ENCODE measurements at regions not wholly inside any gene's neighbourhood (a gene's known extent, or its start where the extent isn't known, plus 50 kb on each side); places are given as distances from the start of the nearest gene placed in this dataset.
A peak's percentile ranks its signal among the peaks of the same experiment; 100 is the strongest.

- no peak overlapping the region for H3K27ac ChIP-seq
- H3K4me3 ChIP-seq, result no peak overlapping the region
- ATAC-seq (replicated peaks in 6 of 8), result no peak
- peaks cover 0 to 6% of the 10 kb centered on the region in 2 donors for H3K4me1 ChIP-seq (replicated peaks in 1 of 2)
- in situ Hi-C loops (cut with MboI; ENCODE audit: low pct_unique_long_range_greater_than_20kb in 2 of 9, low sequenced_read_pairs in 9 of 9, unreplicated experiment in 9 of 9), result no loop called here
- 0 to 83% (median 56%) methylated on average over 1 to 2 of the region's 2 CpGs; no CpG with 5 or more reads in 1 of the 10 experiments for WGBS, 10 experiments
Measured at GRCh38 chr9:8133606-8134005, 334.0 kb upstream of the DMAC1 start.

GRCh38 chr9:8115570-8115969, 316.0 kb upstream of the DMAC1 start:
- ATAC-seq (replicated peaks in 6 of 8), result no peak
- WGBS, 10 experiments, result 0 to 100% (median 36%) methylated on average over 1 of the region's 1 CpG; no CpG with 5 or more reads in 4 of the 10 experiments
- in situ Hi-C loops (cut with MboI; ENCODE audit: low pct_unique_long_range_greater_than_20kb in 2 of 9, low sequenced_read_pairs in 9 of 9, unreplicated experiment in 9 of 9), result no loop called here
- Histone ChIP-seq H3K4me3 (no peak overlapping the region), H3K27ac (no peak overlapping the region), H3K4me1 (replicated peaks in 1 of 2) (no peaks in the 10 kb centered on the region)

- in situ Hi-C loops (cut with MboI; ENCODE audit: low pct_unique_long_range_greater_than_20kb in 2 of 9, low sequenced_read_pairs in 9 of 9, unreplicated experiment in 9 of 9), result no loop called here
- WGBS, 10 experiments, result 0 to 82% (median 35%) methylated on average over 1 of the region's 1 CpG; no CpG with 5 or more reads in 4 of the 10 experiments
- Histone ChIP-seq H3K27ac (no peak overlapping the region), H3K4me1 (replicated peaks in 1 of 2) (no peaks in the 10 kb centered on the region), H3K4me3 (no peak overlapping the region)
- ATAC-seq (replicated peaks in 6 of 8), result no peak
Measured at GRCh38 chr9:8114826-8115225, 315.2 kb upstream of the DMAC1 start.

- no peak overlapping the region for H3K27ac ChIP-seq
- 0 to 100% (median 43%) methylated on average over 1 of the region's 1 CpG; no CpG with 5 or more reads in 2 of the 10 experiments for WGBS, 10 experiments
- peaks cover 0 to 4% of the 10 kb centered on the region in 2 donors for H3K4me1 ChIP-seq (replicated peaks in 1 of 2)
- H3K4me3 ChIP-seq, result no peak overlapping the region
- in situ Hi-C loops (cut with MboI; ENCODE audit: low pct_unique_long_range_greater_than_20kb in 2 of 9, low sequenced_read_pairs in 9 of 9, unreplicated experiment in 9 of 9), result no loop called here
- ATAC-seq (replicated peaks in 6 of 8), result no peak
Measured at GRCh38 chr9:8106362-8106761, 306.8 kb upstream of the DMAC1 start.

DNA sequence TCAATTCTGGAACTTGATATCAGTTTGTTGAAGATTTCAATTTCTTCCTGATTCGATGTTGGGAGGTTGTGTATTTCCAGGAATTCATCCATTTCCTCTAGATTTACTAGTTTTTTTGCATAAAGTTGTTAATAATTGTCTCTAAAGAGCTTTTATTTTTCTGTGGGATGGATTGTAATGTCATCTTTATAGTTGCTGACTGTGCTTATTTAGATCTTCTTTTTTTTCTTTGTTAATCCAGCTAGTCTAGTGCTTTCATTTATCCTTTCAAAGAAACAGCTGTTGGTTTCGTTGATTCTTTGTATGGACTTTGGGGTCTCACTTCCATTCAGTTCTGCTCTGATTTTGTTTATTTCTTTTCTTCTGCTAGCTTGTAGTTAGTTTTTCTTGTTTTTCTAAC, 302.0 kb upstream of the DMAC1 start:
- 0 to 96% (median 65%) methylated on average over 1 to 2 of the region's 2 CpGs for WGBS, 10 experiments
- in situ Hi-C loops (cut with MboI; ENCODE audit: low pct_unique_long_range_greater_than_20kb in 2 of 9, low sequenced_read_pairs in 9 of 9, unreplicated experiment in 9 of 9), result no loop called here
- Histone ChIP-seq H3K27ac (no peak overlapping the region), H3K4me3 (no peak overlapping the region), H3K4me1 (replicated peaks in 1 of 2) (peaks cover 0 to 1% of the 10 kb centered on the region in 2 donors)
- ATAC-seq (replicated peaks in 6 of 8), result no peak

DNA sequence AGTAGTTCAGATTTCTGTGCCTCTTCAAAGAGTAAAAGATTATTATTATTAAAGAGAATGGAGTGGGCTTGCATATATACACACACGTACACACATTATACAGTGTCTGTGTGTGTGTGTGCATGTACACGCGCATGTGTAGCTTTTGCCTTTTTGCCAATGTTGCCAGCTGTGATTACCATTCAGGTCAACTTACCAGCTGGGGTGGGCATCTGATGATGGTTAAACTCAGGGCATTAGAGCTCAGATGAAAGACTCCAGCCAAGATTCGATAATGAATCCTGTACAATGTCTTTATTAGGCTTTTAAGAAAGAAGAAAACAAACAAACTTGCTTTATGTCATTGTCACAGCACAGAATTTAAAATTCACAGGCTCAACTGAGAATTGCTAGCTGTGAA, 296.5 kb upstream of the DMAC1 start:
- ATAC-seq (replicated peaks in 6 of 8), result no peak
- in situ Hi-C loops (cut with MboI; ENCODE audit: low pct_unique_long_range_greater_than_20kb in 2 of 9, low sequenced_read_pairs in 9 of 9, unreplicated experiment in 9 of 9), result no loop called here
- whole genome bisulfite sequencing, 10 experiments, result 0 to 100% (median 83%) methylated on average over 1 to 4 of the region's 4 CpGs; no CpG with 5 or more reads in 1 of the 10 experiments
- no peak overlapping the region for H3K27ac ChIP-seq
- no peak overlapping the region for H3K4me3 ChIP-seq
- peaks cover 0 to 14% of the 10 kb centered on the region in 2 donors for H3K4me1 ChIP-seq (replicated peaks in 1 of 2)

GRCh38 chr9:8095672-8096086, 296.1 kb upstream of the DMAC1 start:
- Histone ChIP-seq H3K4me1 (replicated peaks in 1 of 2) (peaks cover 0 to 14% of the 10 kb centered on the region in 2 donors), H3K4me3 (no peak overlapping the region), H3K27ac (no peak overlapping the region)
- WGBS, 10 experiments, result 0 to 60% (median 19%) methylated on average over 1 to 3 of the region's 3 CpGs
- in situ Hi-C loops (cut with MboI; ENCODE audit: low pct_unique_long_range_greater_than_20kb in 2 of 9, low sequenced_read_pairs in 9 of 9, unreplicated experiment in 9 of 9), result no loop called here
- peak in 5 of 8 experiments; percentile 19 to 74 (median 37) for ATAC-seq (replicated peaks in 6 of 8)

DNA sequence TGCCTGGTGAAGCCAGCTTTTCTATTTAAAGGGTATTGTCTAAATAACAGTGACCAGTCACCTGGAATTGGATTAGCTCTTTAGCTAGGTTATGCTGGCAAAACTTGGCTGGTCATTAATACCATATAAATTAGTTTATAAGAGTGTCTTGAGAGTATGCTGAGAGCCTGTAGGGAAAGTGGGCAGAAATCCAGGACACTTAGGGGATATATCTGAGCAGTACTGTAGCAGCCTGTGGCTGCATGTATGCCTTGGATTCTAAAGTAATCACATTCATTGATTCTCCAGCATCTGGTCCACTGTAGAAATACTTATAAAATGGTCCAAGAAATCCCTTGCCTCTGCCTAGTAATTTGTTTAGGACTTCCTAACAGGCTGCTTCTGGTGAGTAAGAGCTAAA, 288.9 kb upstream of the DMAC1 start:
- in situ Hi-C loops (cut with MboI; ENCODE audit: low pct_unique_long_range_greater_than_20kb in 2 of 9, low sequenced_read_pairs in 9 of 9, unreplicated experiment in 9 of 9), result no loop called here
- H3K4me3 ChIP-seq, result no peak overlapping the region
- ATAC-seq (replicated peaks in 6 of 8), result peak in 1 of 8 experiments; percentile 55
- no peak overlapping the region for H3K27ac ChIP-seq
- peaks cover 0 to 6% of the 10 kb centered on the region in 2 donors for H3K4me1 ChIP-seq (replicated peaks in 1 of 2)

GRCh38 chr9:8085986-8086385, 286.4 kb upstream of the DMAC1 start:
- H3K27ac ChIP-seq, result no peak overlapping the region
- ATAC-seq (replicated peaks in 6 of 8), result peak in 1 of 8 experiments; percentile 48
- WGBS, 10 experiments, result 0 to 100% (median 73%) methylated on average over 1 of the region's 1 CpG; no CpG with 5 or more reads in 3 of the 10 experiments
- in situ Hi-C loops (cut with MboI; ENCODE audit: low pct_unique_long_range_greater_than_20kb in 2 of 9, low sequenced_read_pairs in 9 of 9, unreplicated experiment in 9 of 9), result no loop called here
- H3K4me1 ChIP-seq (replicated peaks in 1 of 2), result peaks cover 0 to 6% of the 10 kb centered on the region in 2 donors
- no peak overlapping the region for H3K4me3 ChIP-seq

DNA sequence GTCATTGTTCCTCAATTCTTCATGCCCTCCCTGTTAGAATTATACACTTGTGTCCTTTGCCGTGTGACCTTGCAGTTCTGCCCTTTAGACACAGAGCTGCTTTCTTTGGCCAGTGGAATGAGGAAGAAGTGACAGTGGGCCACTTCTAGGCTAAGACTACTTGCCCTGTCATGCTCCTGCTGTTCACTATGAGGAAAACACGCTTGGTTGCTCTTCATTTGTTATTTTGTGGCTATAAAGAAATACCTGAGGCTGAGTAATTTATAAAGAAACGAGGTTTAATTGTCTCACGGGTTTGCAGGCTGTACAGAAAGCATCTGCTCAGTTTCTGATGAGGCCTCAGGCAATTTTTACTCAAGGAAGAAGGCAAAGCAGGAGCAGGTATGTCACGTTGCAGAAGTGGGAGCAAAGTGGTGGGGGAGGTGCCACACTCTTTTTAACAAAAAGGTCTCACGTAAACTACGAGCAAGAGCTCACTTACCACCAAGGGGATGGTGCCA, 279.1 kb upstream of the DMAC1 start:
- H3K27ac ChIP-seq, result no peak overlapping the region
- ATAC-seq (replicated peaks in 6 of 8), result no peak
- WGBS, 10 experiments, result 0 to 96% (median 81%) methylated on average over 2 to 6 of the region's 7 CpGs; no CpG with 5 or more reads in 2 of the 10 experiments
- H3K4me3 ChIP-seq, result no peak overlapping the region
- in situ Hi-C loops (cut with MboI; ENCODE audit: low pct_unique_long_range_greater_than_20kb in 2 of 9, low sequenced_read_pairs in 9 of 9, unreplicated experiment in 9 of 9), result no loop called here
- peaks cover 3 to 5% of the 10 kb centered on the region in 2 donors for H3K4me1 ChIP-seq (replicated peaks in 1 of 2)

DNA sequence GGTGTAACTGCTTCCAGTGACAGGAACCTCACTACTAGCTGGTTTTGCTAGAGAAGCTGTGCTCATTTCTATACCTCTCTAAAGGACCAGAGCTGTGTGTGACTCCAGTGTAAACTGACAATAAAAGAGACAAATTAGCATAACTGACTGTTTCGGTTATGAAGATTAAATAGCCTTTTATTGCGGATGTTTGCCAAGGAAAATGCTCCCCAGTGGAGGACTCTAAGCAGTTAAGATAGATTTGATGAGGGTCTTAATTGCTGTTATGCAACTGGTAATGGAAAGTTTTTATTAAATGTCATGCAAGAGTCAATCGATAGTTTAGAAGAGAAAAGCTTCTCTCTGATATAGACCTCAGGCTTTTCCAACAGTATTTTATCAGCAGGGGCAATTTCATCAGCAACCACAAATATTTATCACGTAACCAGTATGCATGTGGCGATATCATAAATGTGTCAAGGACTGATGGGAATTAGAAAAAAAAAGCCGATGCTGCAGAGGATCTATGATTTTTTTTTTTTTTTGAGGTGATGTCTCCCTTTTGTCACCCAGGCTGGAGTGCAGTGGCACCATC, 275.2 kb upstream of the DMAC1 start:
- 0 to 80% (median 45%) methylated on average over 1 to 6 of the region's 6 CpGs for WGBS, 10 experiments
- no peak overlapping the region for H3K27ac ChIP-seq
- no peak overlapping the region for H3K4me3 ChIP-seq
- peak in 5 of 8 experiments; percentile 60 to 92 (median 74) for ATAC-seq (replicated peaks in 6 of 8)
- peaks cover 5 to 7% of the 10 kb centered on the region in 2 donors for H3K4me1 ChIP-seq (replicated peaks in 1 of 2)
- in situ Hi-C loops (cut with MboI; ENCODE audit: low pct_unique_long_range_greater_than_20kb in 2 of 9, low sequenced_read_pairs in 9 of 9, unreplicated experiment in 9 of 9), result no loop called here

GRCh38 chr9:8071445-8071798, 271.8 kb upstream of the DMAC1 start:
- H3K4me3 ChIP-seq, result no peak overlapping the region
- H3K4me1 ChIP-seq (replicated peaks in 1 of 2), result peaks cover 5 to 7% of the 10 kb centered on the region in 2 donors
- H3K27ac ChIP-seq, result no peak overlapping the region
- 4 to 100% (median 82%) methylated on average over 1 to 3 of the region's 4 CpGs; no CpG with 5 or more reads in 2 of the 10 experiments for WGBS, 10 experiments
- in situ Hi-C loops (cut with MboI; ENCODE audit: low pct_unique_long_range_greater_than_20kb in 2 of 9, low sequenced_read_pairs in 9 of 9, unreplicated experiment in 9 of 9), result no loop called here
- peak in 2 of 8 experiments; percentile 30 to 87 for ATAC-seq (replicated peaks in 6 of 8)

DNA sequence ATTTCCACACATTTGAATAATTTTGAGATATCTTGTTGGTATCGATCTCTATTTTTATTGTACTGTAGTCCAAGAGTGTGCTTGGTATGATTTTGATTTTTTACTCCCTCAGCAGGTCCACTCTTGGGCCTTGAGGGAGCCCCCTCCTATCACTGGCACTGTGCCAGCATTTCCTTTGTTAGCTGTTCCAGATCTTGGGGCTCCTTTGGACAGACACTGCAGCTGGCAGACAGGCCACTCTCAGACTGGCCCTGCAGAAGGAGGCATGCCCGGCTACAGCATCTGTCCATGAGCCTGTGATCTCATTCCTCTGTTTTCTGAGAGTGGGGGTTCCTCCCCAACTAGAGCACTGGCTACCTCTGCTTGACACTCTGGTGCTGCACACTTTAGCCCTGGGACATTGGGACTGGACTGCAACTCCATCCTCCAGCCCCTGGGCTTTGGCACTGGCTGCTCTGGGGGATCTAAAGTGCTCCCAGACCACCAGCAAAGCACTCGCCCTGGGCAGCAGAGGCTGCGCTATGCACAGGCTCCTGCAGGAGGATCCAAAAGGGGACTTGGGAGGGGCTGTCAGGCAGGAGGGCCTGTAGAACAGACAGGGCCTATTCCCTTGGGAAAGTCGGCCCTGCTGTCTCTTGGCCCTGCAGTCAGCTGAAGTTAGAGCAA, 271.3 kb upstream of the DMAC1 start:
- peaks cover 5 to 7% of the 10 kb centered on the region in 2 donors for H3K4me1 ChIP-seq (replicated peaks in 1 of 2)
- WGBS, 10 experiments, result 20 to 100% (median 81%) methylated on average over 1 to 3 of the region's 5 CpGs
- in situ Hi-C loops (cut with MboI; ENCODE audit: low pct_unique_long_range_greater_than_20kb in 2 of 9, low sequenced_read_pairs in 9 of 9, unreplicated experiment in 9 of 9), result no loop called here
- peak in 5 of 8 experiments; percentile 45 to 88 (median 59) for ATAC-seq (replicated peaks in 6 of 8)
- no peak overlapping the region for H3K27ac ChIP-seq
- no peak overlapping the region for H3K4me3 ChIP-seq
